GM23248 (cell line): ENCODE measurements at regions not wholly inside any gene's neighbourhood (a gene's known extent, or its start where the extent isn't known, plus 50 kb on each side); places are given as distances from the start of the nearest gene placed in this dataset.

Experiments
- DNase-seq: peaks from one replicate; pipeline ENCODE4 v3.0.0-alpha.2; 2015
- H2AFZ ChIP-seq: fragments of 200-600 bp; sonication (generic); 2 replicates; pipeline ENCODE4 v1.6.1; 2016; ENCODE audit warnings: antibody characterized with exemption
- H3F3A ChIP-seq: fragments of 200-600 bp; sonication (generic); 2 replicates; pipeline ENCODE4 v1.6.1; 2016; ENCODE audit warnings: mild to moderate bottlenecking, antibody characterized with exemption, mixed run types; ENCODE audit not compliant: insufficient read depth
- H3K27ac ChIP-seq: fragments of 200-600 bp; sonication (generic); 2 replicates; pipeline ENCODE4 v1.5.1; 2016; ENCODE audit warnings: mild to moderate bottlenecking
- H3K27me3 ChIP-seq: fragments of 200-600 bp; sonication (generic); replicated peaks from 2 replicates; pipeline ENCODE4 v1.6.1; 2016; ENCODE audit warnings: mild to moderate bottlenecking; ENCODE audit not compliant: insufficient read depth
- H3K36me3 ChIP-seq: fragments of 200-600 bp; sonication (generic); 2 replicates; pipeline ENCODE4 v1.6.1; 2016; ENCODE audit warnings: low read depth, mild to moderate bottlenecking
- H3K4me1 ChIP-seq: fragments of 200-600 bp; sonication (generic); 2 replicates; pipeline ENCODE4 v1.6.1; 2016; ENCODE audit warnings: mild to moderate bottlenecking; ENCODE audit not compliant: insufficient read depth
- H3K4me2 ChIP-seq: fragments of 200-600 bp; sonication (generic); one replicate; pipeline ENCODE4 v1.6.1; 2016; ENCODE audit warnings: mild to moderate bottlenecking; ENCODE audit not compliant: unreplicated experiment
- H3K4me3 ChIP-seq: fragments of 200-600 bp; sonication (generic); 2 replicates; pipeline ENCODE4 v1.5.1; 2016; ENCODE audit warnings: mild to moderate bottlenecking
- H3K79me2 ChIP-seq: fragments of 200-600 bp; sonication (generic); 2 replicates; pipeline ENCODE4 v1.6.1; 2016; ENCODE audit warnings: mild to moderate bottlenecking; ENCODE audit not compliant: insufficient read depth
- H3K9ac ChIP-seq: fragments of 200-600 bp; sonication (generic); 2 replicates; pipeline ENCODE4 v1.6.1; 2016; ENCODE audit warnings: mild to moderate bottlenecking
- H3K9me2 ChIP-seq: fragments of 200-600 bp; sonication (generic); 2 replicates; pipeline ENCODE4 v1.6.1; 2016; ENCODE audit warnings: mixed run types, mild to moderate bottlenecking, moderate library complexity; ENCODE audit not compliant: insufficient read depth
- H3K9me3 ChIP-seq: fragments of 200-600 bp; sonication (generic); one replicate; pipeline ENCODE4 v1.6.1; 2017; ENCODE audit warnings: low read depth
- H4K20me1 ChIP-seq: fragments of 200-600 bp; sonication (generic); 2 replicates; pipeline ENCODE4 v1.6.0; 2016; ENCODE audit not compliant: insufficient read depth
- EZH2 ChIP-seq: fragments of 200-600 bp; sonication (generic); IDR thresholded peaks from 2 replicates; pipeline ENCODE4 v1.6.1; 2018; ENCODE audit warnings: antibody characterized with exemption, mild to moderate bottlenecking; ENCODE audit not compliant: insufficient read depth, poor library complexity, severe bottlenecking
- EZH2phosphoT487 ChIP-seq: fragments of 200-600 bp; sonication (generic); IDR thresholded peaks from 2 replicates; pipeline ENCODE4 v1.6.1; 2018; ENCODE audit warnings: antibody characterized with exemption, moderate library complexity, mild to moderate bottlenecking, low read depth; ENCODE audit not compliant: insufficient read depth
- WGBS, 2 experiments: methylation state at CpG; one replicate each; pipeline ENCODE4 v1.1.6; 2015 to 2017; ENCODE audit warnings: low lambda C conversion rate in 2 of 2, low coverage in 1 of 2; ENCODE audit errors: missing lambda C conversion rate in 2 of 2; 5-methylcytosine and 5-hydroxymethylcytosine counted together
- in situ Hi-C: fragments of 300-500 bp; cut with MboI; formaldehyde crosslinking; loops from 2 replicates; pipeline ENCODE4 v1.15.0; 2020

GRCh38 chr18:39062426-39062825 lies 1496.8 kb upstream of the CELF4 start:
- 0 to 7% methylated on average over 1 of the region's 1 CpG for WGBS, 2 experiments
- Histone ChIP-seq H2AFZ (no peak overlapping the region), H4K20me1 (no peaks in the 10 kb centered on the region), H3K27me3 (no peaks in the 10 kb centered on the region), H3K4me2 (no peak overlapping the region), H3K4me3 (no peak overlapping the region), H3K9ac (no peak overlapping the region), H3K9me3 (no peaks in the 10 kb centered on the region), H3F3A (no peaks in the 10 kb centered on the region), H3K9me2 (no peaks in the 10 kb centered on the region; the same call in 1 of the 2 replicates), H3K79me2 (no peaks in the 10 kb centered on the region), H3K27ac (no peak overlapping the region), H3K36me3 (no peaks in the 10 kb centered on the region), H3K4me1 (no peaks in the 10 kb centered on the region)
- in situ Hi-C loops, result no loop called here
- DNase-seq, result no peak
- TF ChIP-seq EZH2 (no peak), EZH2phosphoT487 (no peak)

GRCh38 chr18:39058386-39059000 lies 1492.9 kb upstream of the CELF4 start:
- WGBS, 2 experiments, result 21 to 30% methylated on average over 6 of the region's 6 CpGs
- H3F3A ChIP-seq, result no peaks in the 10 kb centered on the region
- TF ChIP-seq EZH2phosphoT487, result no peak
- no peak for TF ChIP-seq EZH2
- H3K4me1 ChIP-seq, result no peaks in the 10 kb centered on the region
- no peak overlapping the region for H3K27ac ChIP-seq
- no peaks in the 10 kb centered on the region for H3K36me3 ChIP-seq
- no peaks in the 10 kb centered on the region for H3K9me3 ChIP-seq
- H3K4me2 ChIP-seq, result no peak overlapping the region
- in situ Hi-C loops, result no loop called here
- no peak overlapping the region for H2AFZ ChIP-seq
- H3K79me2 ChIP-seq, result no peaks in the 10 kb centered on the region
- H3K9me2 ChIP-seq, result no peaks in the 10 kb centered on the region; the same call in 1 of the 2 replicates
- no peak overlapping the region for H3K4me3 ChIP-seq
- no peak for DNase-seq
- H4K20me1 ChIP-seq, result no peaks in the 10 kb centered on the region
- H3K27me3 ChIP-seq, result no peaks in the 10 kb centered on the region
- no peak overlapping the region for H3K9ac ChIP-seq

DNA sequence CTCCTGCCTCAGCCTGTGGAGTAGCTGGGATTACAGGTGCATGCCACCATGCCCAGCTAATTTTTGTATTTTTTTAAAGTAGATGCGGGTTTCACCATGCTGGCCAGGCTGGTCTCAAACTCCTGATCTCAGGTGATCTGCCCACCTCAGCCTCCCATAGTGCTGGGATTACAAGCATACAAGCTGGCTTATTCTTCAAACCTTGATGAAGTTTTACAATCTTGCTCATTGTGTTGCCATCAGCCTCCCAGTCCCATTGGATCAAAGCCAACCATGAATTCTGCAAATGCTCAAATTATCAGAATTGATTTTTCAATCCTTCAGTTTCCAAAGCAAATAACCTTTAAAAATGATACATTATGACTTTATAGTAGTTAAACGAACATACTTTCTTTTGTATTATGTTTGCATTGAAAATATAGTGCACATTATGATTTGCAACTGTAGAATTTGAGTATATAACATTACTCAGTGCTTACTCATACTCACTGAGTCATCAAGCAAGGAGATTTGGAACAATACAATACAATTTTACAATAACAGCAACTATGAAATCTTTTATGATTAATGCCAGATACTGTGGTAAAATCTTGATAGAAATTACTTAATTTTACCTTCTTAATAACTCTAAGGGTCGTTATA lies 1491.9 kb upstream of the CELF4 start:
- H2AFZ ChIP-seq, result no peak overlapping the region
- in situ Hi-C loops, result no loop called here
- H3K9ac ChIP-seq, result no peak overlapping the region
- no peak overlapping the region for H3K4me3 ChIP-seq
- H3K9me2 ChIP-seq, result no peaks in the 10 kb centered on the region; the same call in 1 of the 2 replicates
- TF ChIP-seq EZH2 (no peak), EZH2phosphoT487 (no peak)
- H3K4me2 ChIP-seq, result no peak overlapping the region
- H4K20me1 ChIP-seq, result no peaks in the 10 kb centered on the region
- 36 to 44% methylated on average over 3 of the region's 3 CpGs for WGBS, 2 experiments
- H3K27me3 ChIP-seq, result no peaks in the 10 kb centered on the region
- peak; percentile 7 for DNase-seq
- no peaks in the 10 kb centered on the region for H3K4me1 ChIP-seq
- no peaks in the 10 kb centered on the region for H3K9me3 ChIP-seq
- H3K36me3 ChIP-seq, result no peaks in the 10 kb centered on the region
- H3F3A ChIP-seq, result no peaks in the 10 kb centered on the region
- H3K27ac ChIP-seq, result no peak overlapping the region
- H3K79me2 ChIP-seq, result no peaks in the 10 kb centered on the region

- Histone ChIP-seq H2AFZ (no peak overlapping the region), H3K9me3 (no peaks in the 10 kb centered on the region), H3K4me3 (no peak overlapping the region), H3K27me3 (no peaks in the 10 kb centered on the region), H3K4me1 (no peaks in the 10 kb centered on the region), H3K9me2 (no peaks in the 10 kb centered on the region; the same call in 1 of the 2 replicates), H3F3A (no peaks in the 10 kb centered on the region), H3K36me3 (no peaks in the 10 kb centered on the region), H3K79me2 (no peaks in the 10 kb centered on the region), H4K20me1 (no peaks in the 10 kb centered on the region), H3K4me2 (no peak overlapping the region), H3K27ac (no peak overlapping the region), H3K9ac (no peak overlapping the region)
- in situ Hi-C loops, result no loop called here
- DNase-seq, result no peak
- WGBS, 2 experiments, result 19 to 22% methylated on average over 2 of the region's 2 CpGs
- TF ChIP-seq EZH2 (no peak), EZH2phosphoT487 (no peak)
Measured at GRCh38 chr18:39053571-39053970, 1488.0 kb upstream of the CELF4 start.

GRCh38 chr18:39051013-39051412 lies 1485.4 kb upstream of the CELF4 start:
- H3K79me2 ChIP-seq, result no peaks in the 10 kb centered on the region
- no peaks in the 10 kb centered on the region for H3F3A ChIP-seq
- H3K27me3 ChIP-seq, result no peaks in the 10 kb centered on the region
- no peaks in the 10 kb centered on the region for H3K36me3 ChIP-seq
- no peak for DNase-seq
- no peaks in the 10 kb centered on the region for H3K4me1 ChIP-seq
- no peaks in the 10 kb centered on the region for H3K9me2 ChIP-seq
- no peak overlapping the region for H3K27ac ChIP-seq
- no peaks in the 10 kb centered on the region for H4K20me1 ChIP-seq
- no peak overlapping the region for H3K9ac ChIP-seq
- H3K9me3 ChIP-seq, result no peaks in the 10 kb centered on the region
- no peak overlapping the region for H3K4me3 ChIP-seq
- H2AFZ ChIP-seq, result no peak overlapping the region
- no peak overlapping the region for H3K4me2 ChIP-seq
- in situ Hi-C loops, result no loop called here
- TF ChIP-seq EZH2phosphoT487 (no peak), EZH2 (no peak)
